HL-60 (cell line): ENCODE measurements at regions not wholly inside any gene's neighbourhood (a gene's known extent, or its start where the extent isn't known, plus 50 kb on each side); places are given as distances from the start of the nearest gene placed in this dataset.

ENCODE experiments used
- CTCF ChIP-seq: IDR thresholded peaks from one replicate; pipeline ENCODE4 v1.5.1; 2011; ENCODE audit warnings: low read length, control low read depth, inconsistent platforms; ENCODE audit not compliant: insufficient read depth
- POLR2AphosphoS5 ChIP-seq: IDR thresholded peaks from 2 replicates; pipeline ENCODE4 v1.6.1; 2012; ENCODE audit warnings: low read depth
- TF ChIP-seq, protein P1 (sequence below): IDR thresholded peaks from 2 replicates; pipeline ENCODE4 v1.6.1; 2012; ENCODE audit warnings: low read depth; ENCODE audit not compliant: insufficient replicate concordance

DNA sequence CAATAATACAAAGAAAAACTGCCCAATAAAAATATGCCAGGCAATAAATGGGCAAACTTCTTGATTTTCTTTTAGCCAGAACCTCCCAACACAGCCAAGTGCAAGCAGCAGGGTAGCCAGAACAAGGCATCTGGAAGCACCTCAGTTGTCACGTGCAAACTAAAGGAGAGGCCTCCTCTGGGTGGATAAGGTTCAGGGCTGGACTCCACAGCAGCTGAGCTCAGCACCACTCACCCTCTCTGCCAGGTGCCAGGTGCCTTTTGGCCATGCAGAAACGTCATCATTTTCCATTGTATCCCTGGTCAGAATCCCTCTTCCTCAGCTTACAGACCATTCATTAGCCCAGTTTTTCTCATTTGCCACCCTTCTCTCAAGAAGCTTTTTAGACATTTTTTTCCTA lies 52.7 kb downstream of the SOD2 start:
- no peak for TF ChIP-seq CTCF
- TF ChIP-seq, protein P1, sequence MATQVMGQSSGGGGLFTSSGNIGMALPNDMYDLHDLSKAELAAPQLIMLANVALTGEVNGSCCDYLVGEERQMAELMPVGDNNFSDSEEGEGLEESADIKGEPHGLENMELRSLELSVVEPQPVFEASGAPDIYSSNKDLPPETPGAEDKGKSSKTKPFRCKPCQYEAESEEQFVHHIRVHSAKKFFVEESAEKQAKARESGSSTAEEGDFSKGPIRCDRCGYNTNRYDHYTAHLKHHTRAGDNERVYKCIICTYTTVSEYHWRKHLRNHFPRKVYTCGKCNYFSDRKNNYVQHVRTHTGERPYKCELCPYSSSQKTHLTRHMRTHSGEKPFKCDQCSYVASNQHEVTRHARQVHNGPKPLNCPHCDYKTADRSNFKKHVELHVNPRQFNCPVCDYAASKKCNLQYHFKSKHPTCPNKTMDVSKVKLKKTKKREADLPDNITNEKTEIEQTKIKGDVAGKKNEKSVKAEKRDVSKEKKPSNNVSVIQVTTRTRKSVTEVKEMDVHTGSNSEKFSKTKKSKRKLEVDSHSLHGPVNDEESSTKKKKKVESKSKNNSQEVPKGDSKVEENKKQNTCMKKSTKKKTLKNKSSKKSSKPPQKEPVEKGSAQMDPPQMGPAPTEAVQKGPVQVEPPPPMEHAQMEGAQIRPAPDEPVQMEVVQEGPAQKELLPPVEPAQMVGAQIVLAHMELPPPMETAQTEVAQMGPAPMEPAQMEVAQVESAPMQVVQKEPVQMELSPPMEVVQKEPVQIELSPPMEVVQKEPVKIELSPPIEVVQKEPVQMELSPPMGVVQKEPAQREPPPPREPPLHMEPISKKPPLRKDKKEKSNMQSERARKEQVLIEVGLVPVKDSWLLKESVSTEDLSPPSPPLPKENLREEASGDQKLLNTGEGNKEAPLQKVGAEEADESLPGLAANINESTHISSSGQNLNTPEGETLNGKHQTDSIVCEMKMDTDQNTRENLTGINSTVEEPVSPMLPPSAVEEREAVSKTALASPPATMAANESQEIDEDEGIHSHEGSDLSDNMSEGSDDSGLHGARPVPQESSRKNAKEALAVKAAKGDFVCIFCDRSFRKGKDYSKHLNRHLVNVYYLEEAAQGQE, result no peak
- TF ChIP-seq POLR2AphosphoS5, result no peak
